DND-41 (cell line): ENCODE measurements at regions not wholly inside any gene's neighbourhood (a gene's known extent, or its start where the extent isn't known, plus 50 kb on each side); places are given as distances from the start of the nearest gene placed in this dataset.

ENCODE experiments used
- ATAC-seq: fragments of 200-7000 bp; cut with Tn5 transposase; 3 replicates; pipeline ENCODE4 v1.9.1; 2021; ENCODE audit warnings: low read depth; ENCODE audit not compliant: insufficient read depth
- DNase-seq: peaks from one replicate; pipeline ENCODE4 v3.0.0-alpha.2; 2020
- H2AFZ ChIP-seq: 2 replicates; pipeline ENCODE4 v1.6.0; 2012; ENCODE audit warnings: low read depth, low read length
- H3K27ac ChIP-seq: 2 replicates; pipeline ENCODE4 v1.5.1; 2012; ENCODE audit warnings: low read length, inconsistent platforms
- H3K27me3 ChIP-seq: fragments of 200-600 bp; sonication (generic); 2 replicates; pipeline ENCODE4 v1.6.0; 2012; ENCODE audit warnings: low read length, mild to moderate bottlenecking, inconsistent platforms; ENCODE audit not compliant: insufficient read depth, poor library complexity
- H3K36me3 ChIP-seq: 2 replicates; pipeline ENCODE4 v1.5.1; 2012; ENCODE audit warnings: low read length, inconsistent platforms; ENCODE audit not compliant: insufficient read depth
- H3K4me1 ChIP-seq: 2 replicates; pipeline ENCODE4 v1.5.1; 2012; ENCODE audit warnings: mild to moderate bottlenecking, low read length; ENCODE audit not compliant: insufficient read depth
- H3K4me2 ChIP-seq: 2 replicates; pipeline ENCODE4 v1.6.0; 2012; ENCODE audit warnings: mild to moderate bottlenecking, moderate library complexity, low read length, inconsistent platforms; ENCODE audit not compliant: insufficient read depth
- H3K4me3 ChIP-seq, 2 experiments: fragments of 200-600 bp in 1 of 2; shearing (Covaris generic) in 1 of 2; 2 replicates each; pipeline ENCODE4 v1.5.1; 2012 to 2016; ENCODE audit warnings: inconsistent platforms in 2 of 2, low read length in 2 of 2, mild to moderate bottlenecking in 2 of 2, low read depth in 1 of 2, moderate library complexity in 1 of 2
- H3K79me2 ChIP-seq: 2 replicates; pipeline ENCODE4 v1.6.0; 2012; ENCODE audit warnings: low read length, inconsistent platforms; ENCODE audit not compliant: insufficient read depth
- H3K9ac ChIP-seq: 2 replicates; pipeline ENCODE4 v1.6.0; 2012; ENCODE audit warnings: low read depth, mild to moderate bottlenecking, inconsistent platforms, low read length, moderate library complexity
- H3K9me3 ChIP-seq: 2 replicates; pipeline ENCODE4 v1.5.1; 2012; ENCODE audit warnings: low read length, moderate library complexity, mild to moderate bottlenecking, inconsistent platforms; ENCODE audit not compliant: insufficient read depth, severe bottlenecking
- H4K20me1 ChIP-seq: 2 replicates; pipeline ENCODE4 v1.6.0; 2012; ENCODE audit warnings: low read length; ENCODE audit not compliant: insufficient read depth
- EZH2 ChIP-seq: IDR thresholded peaks from 3 replicates; pipeline ENCODE4 v1.6.1; 2012; ENCODE audit warnings: borderline replicate concordance, low read depth, mild to moderate bottlenecking, moderate library complexity, low read length, inconsistent platforms; ENCODE audit not compliant: severe bottlenecking
- TF ChIP-seq, protein P1 (sequence below): IDR thresholded peaks from 2 replicates; pipeline ENCODE4 v1.5.1; 2012; ENCODE audit warnings: borderline replicate concordance, low read length, moderate library complexity, mild to moderate bottlenecking; ENCODE audit not compliant: poor library complexity, severe bottlenecking; ENCODE audit errors: extremely low read depth

DNA sequence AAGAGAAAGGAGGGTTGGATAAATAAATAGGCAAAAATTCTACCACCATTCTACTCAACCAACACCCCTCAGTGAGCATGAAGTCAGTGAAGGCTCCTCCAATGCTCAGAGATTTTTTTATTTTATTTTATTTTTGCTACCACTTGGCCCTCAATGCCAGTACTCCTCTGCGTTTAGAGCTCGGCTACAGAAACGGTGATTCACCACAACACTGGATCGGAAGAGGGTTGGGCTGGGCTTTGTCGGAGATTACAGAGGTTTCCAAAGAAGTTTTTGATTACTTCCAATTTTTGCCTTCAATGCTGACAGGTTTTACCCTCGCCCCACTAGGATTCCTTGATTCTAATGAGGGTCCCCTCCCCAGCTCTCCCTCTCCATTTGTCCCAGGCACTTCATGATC is 1027.2 kb upstream of the TMEM132C start:
- TF ChIP-seq, protein P1, sequence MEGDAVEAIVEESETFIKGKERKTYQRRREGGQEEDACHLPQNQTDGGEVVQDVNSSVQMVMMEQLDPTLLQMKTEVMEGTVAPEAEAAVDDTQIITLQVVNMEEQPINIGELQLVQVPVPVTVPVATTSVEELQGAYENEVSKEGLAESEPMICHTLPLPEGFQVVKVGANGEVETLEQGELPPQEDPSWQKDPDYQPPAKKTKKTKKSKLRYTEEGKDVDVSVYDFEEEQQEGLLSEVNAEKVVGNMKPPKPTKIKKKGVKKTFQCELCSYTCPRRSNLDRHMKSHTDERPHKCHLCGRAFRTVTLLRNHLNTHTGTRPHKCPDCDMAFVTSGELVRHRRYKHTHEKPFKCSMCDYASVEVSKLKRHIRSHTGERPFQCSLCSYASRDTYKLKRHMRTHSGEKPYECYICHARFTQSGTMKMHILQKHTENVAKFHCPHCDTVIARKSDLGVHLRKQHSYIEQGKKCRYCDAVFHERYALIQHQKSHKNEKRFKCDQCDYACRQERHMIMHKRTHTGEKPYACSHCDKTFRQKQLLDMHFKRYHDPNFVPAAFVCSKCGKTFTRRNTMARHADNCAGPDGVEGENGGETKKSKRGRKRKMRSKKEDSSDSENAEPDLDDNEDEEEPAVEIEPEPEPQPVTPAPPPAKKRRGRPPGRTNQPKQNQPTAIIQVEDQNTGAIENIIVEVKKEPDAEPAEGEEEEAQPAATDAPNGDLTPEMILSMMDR: no peak
- TF ChIP-seq EZH2: no peak
- H3K9me3 ChIP-seq: peaks cover 4% of the 10 kb centered on the region

DNA sequence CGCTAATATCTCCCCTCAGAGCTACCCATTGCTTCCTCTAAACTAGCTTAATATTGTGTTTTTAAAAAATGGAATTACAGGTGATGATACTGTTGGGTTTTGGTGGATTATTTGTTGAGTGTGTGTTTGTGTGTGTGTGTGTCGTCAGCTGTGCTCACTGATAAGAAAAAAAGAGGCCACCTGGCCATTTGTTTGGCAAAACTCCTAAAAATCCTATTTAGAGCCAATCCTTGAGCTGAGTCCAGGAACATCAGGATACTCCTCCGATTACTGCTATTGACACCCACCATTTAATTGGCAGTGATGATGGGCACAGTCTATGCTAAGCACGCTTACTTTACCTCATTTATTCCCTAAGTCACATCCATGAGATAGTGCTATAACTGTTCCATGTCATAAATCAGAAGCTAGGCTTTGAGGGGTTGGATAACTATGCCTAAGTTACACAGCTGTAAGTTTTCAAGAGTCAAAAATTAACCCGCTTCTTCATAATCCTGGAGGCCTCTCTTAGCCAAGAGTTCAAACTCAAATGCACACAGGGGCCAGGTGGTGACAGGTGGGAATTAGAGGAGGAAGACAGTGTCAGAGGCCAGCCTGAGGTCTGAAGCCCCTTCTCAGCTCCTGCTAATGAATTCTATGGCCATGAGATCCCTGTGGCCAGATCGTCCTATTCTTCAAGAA is 1026.6 kb upstream of the TMEM132C start:
- Histone ChIP-seq H3K4me2 (no peak overlapping the region), H3K27me3 (no peaks in the 10 kb centered on the region), H4K20me1 (no peaks in the 10 kb centered on the region), H3K9me3 (peaks cover 4% of the 10 kb centered on the region), H3K79me2 (no peaks in the 10 kb centered on the region), H3K4me1 (no peaks in the 10 kb centered on the region), H3K9ac (no peak overlapping the region), H2AFZ (no peak overlapping the region), H3K27ac (no peak overlapping the region), H3K36me3 (no peaks in the 10 kb centered on the region), H3K4me3 (no peak overlapping the region)
- ATAC-seq: no peak
- no peak for DNase-seq
- TF ChIP-seq, protein P1: no peak
- TF ChIP-seq EZH2: no peak

More for the DNA sequence above, 1027.2 kb upstream of the TMEM132C start:
- Histone ChIP-seq H3K9ac (no peak overlapping the region), H3K36me3 (no peaks in the 10 kb centered on the region), H3K4me1 (no peaks in the 10 kb centered on the region), H3K4me3 (no peak overlapping the region), H3K27ac (no peak overlapping the region), H2AFZ (no peak overlapping the region), H3K4me2 (no peak overlapping the region), H3K27me3 (no peaks in the 10 kb centered on the region), H4K20me1 (no peaks in the 10 kb centered on the region), H3K79me2 (no peaks in the 10 kb centered on the region)
- ATAC-seq: no peak
- no peak for DNase-seq

DNA sequence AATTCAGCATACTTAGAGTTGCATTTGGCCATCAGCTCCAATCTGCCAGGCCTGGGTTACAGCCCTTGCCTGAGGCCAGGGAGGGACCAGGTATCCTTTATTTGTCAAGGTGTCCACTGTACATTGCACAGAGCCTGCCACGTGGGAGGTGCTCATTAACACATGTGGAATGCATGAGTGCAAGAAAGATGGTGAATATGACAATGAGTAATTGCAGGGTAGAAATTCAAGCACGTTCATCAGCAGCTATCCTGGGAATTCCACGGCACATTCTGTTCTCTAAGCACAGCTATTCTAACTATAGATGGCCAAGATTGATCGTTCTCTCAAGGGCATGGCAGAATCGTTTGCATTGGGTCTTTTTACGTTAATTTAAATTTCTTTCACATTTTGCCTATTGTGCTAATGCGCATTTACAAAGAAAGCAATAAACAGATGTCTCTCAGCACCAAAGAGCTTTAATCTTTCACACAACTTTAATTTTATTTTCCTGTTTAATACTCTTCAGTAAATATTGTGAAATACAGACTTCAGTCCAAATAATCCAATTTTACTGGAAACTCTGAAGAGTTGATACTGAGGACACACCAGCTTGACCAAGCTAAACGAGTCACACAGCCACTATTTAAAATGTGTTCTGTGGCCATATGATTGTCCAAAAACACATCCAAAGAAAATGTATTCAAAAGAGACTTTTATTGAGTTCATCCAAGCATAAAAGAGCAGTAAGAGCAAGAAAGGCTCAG is 1025.7 kb upstream of the TMEM132C start:
- Histone ChIP-seq H2AFZ (no peak overlapping the region), H3K36me3 (no peaks in the 10 kb centered on the region), H3K9ac (no peak overlapping the region), H3K4me2 (no peak overlapping the region), H3K9me3 (peaks cover 4% of the 10 kb centered on the region), H4K20me1 (no peaks in the 10 kb centered on the region), H3K27me3 (no peaks in the 10 kb centered on the region), H3K27ac (no peak overlapping the region), H3K4me1 (no peaks in the 10 kb centered on the region), H3K4me3 (no peak overlapping the region), H3K79me2 (no peaks in the 10 kb centered on the region)
- ATAC-seq: no peak
- no peak for TF ChIP-seq EZH2
- TF ChIP-seq, protein P1: no peak
- no peak for DNase-seq
